ENCODE measurements at regions not wholly inside any gene's neighbourhood (a gene's known extent, or its start where the extent isn't known, plus 50 kb on each side); places are given as distances from the start of the nearest gene placed in this dataset.

GRCh38 chr1:163608979-163609378, 287.2 kb downstream of the NUF2 start:
- ChIA-PET RAD21 (ENCODE audit: low non-redundant PET in 1 of 2, low total read pairs in 2 of 2, uncharacterized antibody in 2 of 2, unreplicated experiment in 2 of 2) (no interaction called here), POLR2A (no interaction called here), CTCF (no interaction called here)
- no peak overlapping the region for H3K27ac ChIP-seq (ENCODE audit: low read depth, low read length)
- H3K36me3 ChIP-seq (ENCODE audit: control insufficient read depth in 1 of 2, insufficient read depth in 2 of 2, low read length in 2 of 2): no peaks in the 10 kb centered on the region
- H3K4me1 ChIP-seq (ENCODE audit: control insufficient read depth in 1 of 2, insufficient read depth in 2 of 2, low read length in 2 of 2): no peaks in the 10 kb centered on the region
- no peaks in the 10 kb centered on the region for H4K20me1 ChIP-seq (ENCODE audit: insufficient read depth)
- ATAC-seq: no peak
- no peak overlapping the region for H2AFZ ChIP-seq (ENCODE audit: low read depth, low read length, poor library complexity, severe bottlenecking)
- no peaks in the 10 kb centered on the region; the same call in 1 of the 2 replicates for H3K27me3 ChIP-seq (ENCODE audit: insufficient read depth, low read length)
- BruUV-seq (replicated peaks): no TSS peak
- no peak overlapping the region for H3K4me2 ChIP-seq (ENCODE audit: low read length)
- TF ChIP-seq CTCF (IDR thresholded peaks at IDR 0.05 in 2 of 3, conservative IDR thresholded peaks at IDR 0.05 in 1 of 3; ENCODE audit: borderline replicate concordance in 1 of 3, insufficient read depth in 1 of 3, low read depth in 2 of 3, low read length in 2 of 3) (no peak), ZFX (IDR thresholded peaks at IDR 0.05) (no peak), MAX (IDR thresholded peaks at IDR 0.05) (no peak), EZH2phosphoT487 (IDR thresholded peaks at IDR 0.05; ENCODE audit: borderline replicate concordance) (no peak), ELF1 (IDR thresholded peaks at IDR 0.05; ENCODE audit: borderline replicate concordance, low read depth) (no peak), CEBPB (IDR thresholded peaks at IDR 0.05; ENCODE audit: low read depth) (no peak), FOSL1 (IDR thresholded peaks at IDR 0.05; ENCODE audit: low read depth) (no peak), SRF (IDR thresholded peaks at IDR 0.05; ENCODE audit: low read depth) (no peak), SP1 (IDR thresholded peaks at IDR 0.05; ENCODE audit: low read depth) (no peak)
- TF ChIP-seq, protein P1, sequence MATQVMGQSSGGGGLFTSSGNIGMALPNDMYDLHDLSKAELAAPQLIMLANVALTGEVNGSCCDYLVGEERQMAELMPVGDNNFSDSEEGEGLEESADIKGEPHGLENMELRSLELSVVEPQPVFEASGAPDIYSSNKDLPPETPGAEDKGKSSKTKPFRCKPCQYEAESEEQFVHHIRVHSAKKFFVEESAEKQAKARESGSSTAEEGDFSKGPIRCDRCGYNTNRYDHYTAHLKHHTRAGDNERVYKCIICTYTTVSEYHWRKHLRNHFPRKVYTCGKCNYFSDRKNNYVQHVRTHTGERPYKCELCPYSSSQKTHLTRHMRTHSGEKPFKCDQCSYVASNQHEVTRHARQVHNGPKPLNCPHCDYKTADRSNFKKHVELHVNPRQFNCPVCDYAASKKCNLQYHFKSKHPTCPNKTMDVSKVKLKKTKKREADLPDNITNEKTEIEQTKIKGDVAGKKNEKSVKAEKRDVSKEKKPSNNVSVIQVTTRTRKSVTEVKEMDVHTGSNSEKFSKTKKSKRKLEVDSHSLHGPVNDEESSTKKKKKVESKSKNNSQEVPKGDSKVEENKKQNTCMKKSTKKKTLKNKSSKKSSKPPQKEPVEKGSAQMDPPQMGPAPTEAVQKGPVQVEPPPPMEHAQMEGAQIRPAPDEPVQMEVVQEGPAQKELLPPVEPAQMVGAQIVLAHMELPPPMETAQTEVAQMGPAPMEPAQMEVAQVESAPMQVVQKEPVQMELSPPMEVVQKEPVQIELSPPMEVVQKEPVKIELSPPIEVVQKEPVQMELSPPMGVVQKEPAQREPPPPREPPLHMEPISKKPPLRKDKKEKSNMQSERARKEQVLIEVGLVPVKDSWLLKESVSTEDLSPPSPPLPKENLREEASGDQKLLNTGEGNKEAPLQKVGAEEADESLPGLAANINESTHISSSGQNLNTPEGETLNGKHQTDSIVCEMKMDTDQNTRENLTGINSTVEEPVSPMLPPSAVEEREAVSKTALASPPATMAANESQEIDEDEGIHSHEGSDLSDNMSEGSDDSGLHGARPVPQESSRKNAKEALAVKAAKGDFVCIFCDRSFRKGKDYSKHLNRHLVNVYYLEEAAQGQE (IDR thresholded peaks at IDR 0.05; ENCODE audit: low read depth): no peak
- TF ChIP-seq, protein P2, sequence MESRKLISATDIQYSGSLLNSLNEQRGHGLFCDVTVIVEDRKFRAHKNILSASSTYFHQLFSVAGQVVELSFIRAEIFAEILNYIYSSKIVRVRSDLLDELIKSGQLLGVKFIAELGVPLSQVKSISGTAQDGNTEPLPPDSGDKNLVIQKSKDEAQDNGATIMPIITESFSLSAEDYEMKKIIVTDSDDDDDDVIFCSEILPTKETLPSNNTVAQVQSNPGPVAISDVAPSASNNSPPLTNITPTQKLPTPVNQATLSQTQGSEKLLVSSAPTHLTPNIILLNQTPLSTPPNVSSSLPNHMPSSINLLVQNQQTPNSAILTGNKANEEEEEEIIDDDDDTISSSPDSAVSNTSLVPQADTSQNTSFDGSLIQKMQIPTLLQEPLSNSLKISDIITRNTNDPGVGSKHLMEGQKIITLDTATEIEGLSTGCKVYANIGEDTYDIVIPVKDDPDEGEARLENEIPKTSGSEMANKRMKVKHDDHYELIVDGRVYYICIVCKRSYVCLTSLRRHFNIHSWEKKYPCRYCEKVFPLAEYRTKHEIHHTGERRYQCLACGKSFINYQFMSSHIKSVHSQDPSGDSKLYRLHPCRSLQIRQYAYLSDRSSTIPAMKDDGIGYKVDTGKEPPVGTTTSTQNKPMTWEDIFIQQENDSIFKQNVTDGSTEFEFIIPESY (IDR thresholded peaks at IDR 0.05; ENCODE audit: extremely low read depth, insufficient replicate concordance, low read length): no peak
- H3K4me3 ChIP-seq (replicated peaks in 1 of 2; ENCODE audit: low read depth in 1 of 2, low read length in 2 of 2): no peak overlapping the region
- no peak for DNase-seq (ENCODE audit: low read depth, low spot score)
- intact Hi-C loops (cut with micrococcal nuclease): no loop called here
- H3K9ac ChIP-seq (ENCODE audit: low read length): no peak overlapping the region
- H3K79me2 ChIP-seq (ENCODE audit: insufficient read depth, low read length): no peaks in the 10 kb centered on the region
- no peaks in the 10 kb centered on the region for H3K9me3 ChIP-seq (ENCODE audit: control insufficient read depth in 1 of 2, insufficient read depth in 1 of 2, low read depth in 1 of 2, low read length in 2 of 2)
- H3K9me2 ChIP-seq (ENCODE audit: insufficient read depth): no peaks in the 10 kb centered on the region

Data from HCT116 (cell line).